Breast epithelium (tissue), 3 donors: ENCODE measurements at regions not wholly inside any gene's neighbourhood (a gene's known extent, or its start where the extent isn't known, plus 50 kb on each side); places are given as distances from the start of the nearest gene placed in this dataset.

Experiments
- POLR2A ChIP-seq: fragments of 450-650 bp; IDR thresholded peaks from one replicate; pipeline ENCODE4 v1.6.1; 2016; ENCODE audit warnings: antibody characterized with exemption, mild to moderate bottlenecking, moderate library complexity
- TF ChIP-seq, protein P1 (sequence below), 3 donors: fragments of 450-650 bp; IDR thresholded peaks; one replicate each; pipeline ENCODE4 v1.5.1; 2016 to 2017; ENCODE audit warnings: antibody characterized with exemption in 3 of 3, mild to moderate bottlenecking in 3 of 3, moderate library complexity in 3 of 3

DNA sequence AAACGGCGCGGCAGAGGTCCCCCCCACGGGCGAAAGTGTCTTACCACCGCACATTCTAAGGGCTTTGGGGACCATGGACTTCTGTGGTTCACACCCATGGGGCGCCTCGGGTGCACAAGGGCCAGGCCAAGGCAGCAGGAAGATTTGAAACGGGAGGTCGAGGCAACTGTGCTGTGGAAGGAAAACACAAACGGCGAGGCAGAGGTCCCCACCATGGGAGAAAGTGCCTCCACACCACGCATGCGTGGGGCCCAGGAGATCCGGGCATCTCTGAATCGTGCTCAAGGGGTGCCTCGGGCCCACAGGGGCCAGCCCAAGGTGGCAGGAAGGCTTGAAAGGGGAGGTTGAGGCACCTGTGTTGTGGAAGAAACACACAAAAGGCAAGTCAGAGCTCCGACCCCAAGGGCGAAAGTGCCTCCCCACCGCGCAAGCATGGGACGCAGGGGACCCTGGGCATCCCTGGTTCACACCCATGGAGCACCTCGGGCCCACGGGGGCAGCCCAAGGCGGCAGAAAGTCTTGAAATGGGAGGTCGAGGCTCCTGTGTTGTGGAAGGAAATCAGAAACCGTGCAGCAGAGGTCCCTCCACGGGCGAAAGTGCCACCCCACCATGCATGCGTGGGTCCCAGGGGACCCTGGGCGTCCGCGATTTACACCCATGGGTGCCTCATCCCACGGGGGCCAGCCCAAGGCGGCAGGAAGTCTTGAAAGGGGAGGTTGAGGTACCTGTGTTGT lies 371.0 kb downstream of the ALG10 start:
- TF ChIP-seq, protein P1, sequence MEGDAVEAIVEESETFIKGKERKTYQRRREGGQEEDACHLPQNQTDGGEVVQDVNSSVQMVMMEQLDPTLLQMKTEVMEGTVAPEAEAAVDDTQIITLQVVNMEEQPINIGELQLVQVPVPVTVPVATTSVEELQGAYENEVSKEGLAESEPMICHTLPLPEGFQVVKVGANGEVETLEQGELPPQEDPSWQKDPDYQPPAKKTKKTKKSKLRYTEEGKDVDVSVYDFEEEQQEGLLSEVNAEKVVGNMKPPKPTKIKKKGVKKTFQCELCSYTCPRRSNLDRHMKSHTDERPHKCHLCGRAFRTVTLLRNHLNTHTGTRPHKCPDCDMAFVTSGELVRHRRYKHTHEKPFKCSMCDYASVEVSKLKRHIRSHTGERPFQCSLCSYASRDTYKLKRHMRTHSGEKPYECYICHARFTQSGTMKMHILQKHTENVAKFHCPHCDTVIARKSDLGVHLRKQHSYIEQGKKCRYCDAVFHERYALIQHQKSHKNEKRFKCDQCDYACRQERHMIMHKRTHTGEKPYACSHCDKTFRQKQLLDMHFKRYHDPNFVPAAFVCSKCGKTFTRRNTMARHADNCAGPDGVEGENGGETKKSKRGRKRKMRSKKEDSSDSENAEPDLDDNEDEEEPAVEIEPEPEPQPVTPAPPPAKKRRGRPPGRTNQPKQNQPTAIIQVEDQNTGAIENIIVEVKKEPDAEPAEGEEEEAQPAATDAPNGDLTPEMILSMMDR (IDR thresholded peaks at IDR 0.05), result no peak
- no peak for TF ChIP-seq POLR2A
